ENCODE measurements at regions not wholly inside any gene's neighbourhood (a gene's known extent, or its start where the extent isn't known, plus 50 kb on each side); places are given as distances from the start of the nearest gene placed in this dataset.

GRCh38 chr7:136489808-136490207, 378.6 kb upstream of the CHRM2 start:
- no peak for TF ChIP-seq RFX5 (IDR thresholded peaks at IDR 0.05)
- no peak for TF ChIP-seq BHLHE40 (IDR thresholded peaks at IDR 0.05; ENCODE audit: low read depth, low read length)
- TF ChIP-seq HDAC2 (IDR thresholded peaks at IDR 0.05): no peak
- TF ChIP-seq EHMT2 (IDR thresholded peaks at IDR 0.05; ENCODE audit: low read depth): no peak
- ChIA-PET POLR2A (no interaction called here), CTCF (interaction anchor here (0.6 kb wide), 1 partner anchor 219 kb away, joined by 4 read pairs; no protein-coding TSS in a partner anchor)
- H3K9me3 ChIP-seq: no peaks in the 10 kb centered on the region
- no peak for ATAC-seq
- no peak overlapping the region for H3K4me3 ChIP-seq
- H3K27ac ChIP-seq: no peak overlapping the region
- no peak overlapping the region for H3K4me2 ChIP-seq
- no peaks in the 10 kb centered on the region for H3K4me1 ChIP-seq
- DNase-seq (ENCODE audit: low read depth in 1 of 2, low spot score in 1 of 2): no peak
- FAIRE-seq: no peak

GRCh38 chr7:136480901-136481300, 387.6 kb upstream of the CHRM2 start:
- TF ChIP-seq HOXB5 (CRISPR knock-in tag; IDR thresholded peaks at IDR 0.05) (no peak), CBX2 (IDR thresholded peaks at IDR 0.05; ENCODE audit: borderline replicate concordance, low read depth) (no peak), ESRRA (IDR thresholded peaks at IDR 0.05; ENCODE audit: borderline replicate concordance, low read length) (no peak), EHF (CRISPR knock-in tag; IDR thresholded peaks at IDR 0.05) (no peak), BCL3 (IDR thresholded peaks at IDR 0.05) (no peak), EHMT2 (IDR thresholded peaks at IDR 0.05; ENCODE audit: low read depth) (no peak), TFCP2L1 (CRISPR knock-in tag; IDR thresholded peaks at IDR 0.05) (no peak), CBX8 (IDR thresholded peaks at IDR 0.05) (no peak), KDM5A (IDR thresholded peaks at IDR 0.05) (no peak), POLR2AphosphoS2 (conservative IDR thresholded peaks at IDR 0.05; ENCODE audit: low read length) (no peak), RAD21 (conservative IDR thresholded peaks at IDR 0.05 in 1 of 2, IDR thresholded peaks at IDR 0.05 in 1 of 2) (no peak), TP53 (CRISPR knock-in tag; IDR thresholded peaks at IDR 0.05) (no peak), JUN (IDR thresholded peaks at IDR 0.05) (no peak), EP300 (IDR thresholded peaks at IDR 0.05) (no peak), HOXB13 (CRISPR knock-in tag; IDR thresholded peaks at IDR 0.05; ENCODE audit: low read depth) (no peak), GATA3 (IDR thresholded peaks at IDR 0.05; ENCODE audit: borderline replicate concordance) (no peak), ZC3H11A (IDR thresholded peaks at IDR 0.05) (no peak)
- TF ChIP-seq, protein P1, sequence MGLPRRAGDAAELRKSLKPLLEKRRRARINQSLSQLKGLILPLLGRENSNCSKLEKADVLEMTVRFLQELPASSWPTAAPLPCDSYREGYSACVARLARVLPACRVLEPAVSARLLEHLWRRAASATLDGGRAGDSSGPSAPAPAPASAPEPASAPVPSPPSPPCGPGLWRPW (IDR thresholded peaks at IDR 0.05): no peak
- TF ChIP-seq, protein P2, sequence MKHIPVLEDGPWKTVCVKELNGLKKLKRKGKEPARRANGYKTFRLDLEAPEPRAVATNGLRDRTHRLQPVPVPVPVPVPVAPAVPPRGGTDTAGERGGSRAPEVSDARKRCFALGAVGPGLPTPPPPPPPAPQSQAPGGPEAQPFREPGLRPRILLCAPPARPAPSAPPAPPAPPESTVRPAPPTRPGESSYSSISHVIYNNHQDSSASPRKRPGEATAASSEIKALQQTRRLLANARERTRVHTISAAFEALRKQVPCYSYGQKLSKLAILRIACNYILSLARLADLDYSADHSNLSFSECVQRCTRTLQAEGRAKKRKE (CRISPR knock-in tag; IDR thresholded peaks at IDR 0.05; ENCODE audit: low read depth): no peak
- FAIRE-seq (no peak), ATAC-seq (no peak), DNase-seq (ENCODE audit: low read depth in 1 of 2, low spot score in 1 of 2) (no peak)
- POLR2A ChIA-PET: no interaction called here
- 29% methylated on average over 4 of the region's 4 CpGs for WGBS (ENCODE audit: missing lambda C conversion rate)
- CTCF ChIA-PET: no interaction called here
- H3K4me3 ChIP-seq: no peak overlapping the region
- no peaks in the 10 kb centered on the region for H3K9me3 ChIP-seq
- no peak overlapping the region for H3K4me2 ChIP-seq
- H3K27ac ChIP-seq: no peak overlapping the region
- no peaks in the 10 kb centered on the region for H3K4me1 ChIP-seq

DNA sequence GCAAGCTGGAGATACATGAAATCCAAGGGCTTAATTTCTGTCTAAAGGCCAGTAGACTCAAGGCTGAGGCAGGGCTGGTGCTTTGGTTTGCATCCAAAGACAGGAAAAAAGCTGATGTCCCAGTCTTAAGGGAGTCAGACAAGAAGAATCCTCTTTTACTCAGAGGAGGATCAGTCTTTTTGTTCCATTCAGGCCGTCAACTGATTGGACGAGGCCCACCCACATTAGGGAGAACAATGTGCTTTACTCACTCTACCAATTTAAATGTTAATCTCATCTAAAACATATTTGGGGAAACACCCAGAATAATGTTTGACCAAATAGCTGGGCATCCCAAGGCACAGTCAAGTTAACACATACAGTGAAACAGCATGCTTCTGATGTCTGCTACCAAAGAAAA, 388.5 kb upstream of the CHRM2 start:
- CTCF ChIA-PET: no interaction called here
- POLR2A ChIA-PET: no interaction called here
- H3K9me3 ChIP-seq: no peaks in the 10 kb centered on the region
- TF ChIP-seq MAFK (IDR thresholded peaks at IDR 0.05; ENCODE audit: partially characterized antibody) (no peak), HOXA7 (CRISPR knock-in tag; IDR thresholded peaks at IDR 0.05) (no peak), EHF (CRISPR knock-in tag; IDR thresholded peaks at IDR 0.05) (no peak), PBX3 (IDR thresholded peaks at IDR 0.05) (no peak), ESRRA (IDR thresholded peaks at IDR 0.05; ENCODE audit: borderline replicate concordance, low read length) (no peak), PHF8 (IDR thresholded peaks at IDR 0.05; ENCODE audit: borderline replicate concordance, low read depth) (no peak), E2F6 (IDR thresholded peaks at IDR 0.05; ENCODE audit: borderline replicate concordance, low read depth) (no peak), NPAS2 (CRISPR knock-in tag; IDR thresholded peaks at IDR 0.05; ENCODE audit: borderline replicate concordance) (no peak), EHMT2 (IDR thresholded peaks at IDR 0.05; ENCODE audit: low read depth) (no peak), RCOR1 (IDR thresholded peaks at IDR 0.05; ENCODE audit: low read depth, low read length) (no peak), SREBF2 (IDR thresholded peaks at IDR 0.05) (no peak), JUNB (IDR thresholded peaks at IDR 0.05) (no peak), BHLHE40 (IDR thresholded peaks at IDR 0.05; ENCODE audit: low read depth, low read length) (no peak), FOSL2 (IDR thresholded peaks at IDR 0.05) (no peak), FOSL2 (CRISPR knock-in tag; IDR thresholded peaks at IDR 0.05) (no peak), RNF2 (IDR thresholded peaks at IDR 0.05; ENCODE audit: borderline replicate concordance, low read depth) (no peak)
- no peak overlapping the region for H3K4me3 ChIP-seq
- no peaks in the 10 kb centered on the region for H3K4me1 ChIP-seq
- H3K4me2 ChIP-seq: no peak overlapping the region
- DNase-seq (ENCODE audit: low read depth in 1 of 2, low spot score in 1 of 2) (no peak), ATAC-seq (no peak), FAIRE-seq (no peak)
- no peak overlapping the region for H3K27ac ChIP-seq
- 2% methylated on average over 2 of the region's 2 CpGs for WGBS (ENCODE audit: missing lambda C conversion rate)
